Psoas muscle (tissue), 7 donors: ENCODE measurements at regions not wholly inside any gene's neighbourhood (a gene's known extent, or its start where the extent isn't known, plus 50 kb on each side); places are given as distances from the start of the nearest gene placed in this dataset.
A peak's percentile ranks its signal among the peaks of the same experiment; 100 is the strongest.

Experiments
- ATAC-seq, 4 donors: fragments of 200-7000 bp; cut with Tn5 transposase; one replicate each; pipeline ENCODE4 v1.9.1; 2020; ENCODE audit warnings: moderate library complexity in 3 of 4, mild to moderate bottlenecking in 2 of 4
- DNase-seq, 2 donors: peaks; one replicate each; pipeline ENCODE4 v3.0.0-alpha.2; 2020
- H3K27ac ChIP-seq: fragments of 200-600 bp; one replicate; pipeline ENCODE4 v1.8.0; 2022
- H3K27me3 ChIP-seq, 3 donors: fragments of 200-600 bp in 1 of 3; one replicate each; pipeline versions ENCODE4 v1.6.1 to v1.8.0; 2013 to 2022; ENCODE audit warnings: low read length in 2 of 3, mild to moderate bottlenecking in 2 of 3, moderate library complexity in 1 of 3; ENCODE audit not compliant: insufficient read depth in 3 of 3
- H3K36me3 ChIP-seq, 2 donors: fragments of 200-600 bp in 1 of 2; one replicate each; pipeline versions ENCODE4 v1.6.1 to v1.8.0; 2013 to 2022; ENCODE audit warnings: low read depth in 1 of 2, mild to moderate bottlenecking in 1 of 2, moderate library complexity in 1 of 2; ENCODE audit not compliant: insufficient read depth in 1 of 2
- H3K4me1 ChIP-seq: fragments of 200-600 bp; one replicate; pipeline ENCODE4 v1.8.0; 2022
- H3K4me3 ChIP-seq: fragments of 200-600 bp; one replicate; pipeline ENCODE4 v1.8.0; 2022; ENCODE audit warnings: mild to moderate bottlenecking
- H3K9me3 ChIP-seq: fragments of 200-600 bp; one replicate; pipeline ENCODE4 v1.8.0; 2022
- CTCF ChIP-seq: fragments of 200-600 bp; IDR thresholded peaks from one replicate; pipeline ENCODE4 v1.8.0; 2022; ENCODE audit warnings: antibody characterized with exemption
- WGBS, 3 donors: extraction: QIAGEN DNeasy Blood & Tissue Kit; methylation state at CpG; one replicate each; pipeline versions ENCODE4 v1.1.6 to v1.1.7; 2013; 5-methylcytosine and 5-hydroxymethylcytosine counted together
- intact Hi-C, 2 donors: fragments of 100-400 bp; cut with DNase I; formaldehyde crosslinking; loops; one replicate each; pipeline versions ENCODE4 v1.11.0 to v1.14.2; 2022
- donor health status: healthy with polysubstance abuse.
- donor health status: DM: no; HTN: no; CAD: no; lungs with moderate emphysema.
- donor health status: Bipolar disorder and iron deficiency.
- donor health status: healthy.
- donor health status: DM: yes; HTN: yes; CAD: no.
- donor health status: DM: no; HTN: no; CAD: no.
- donor health status: DM: yes; HTN: yes; CAD: no.

GRCh38 chr16:63745456-63745855, 1376.4 kb downstream of the CDH11 start:
- ATAC-seq (no peak), DNase-seq (no peak)
- Histone ChIP-seq H3K27me3 (no peaks in the 10 kb centered on the region), H3K9me3 (no peaks in the 10 kb centered on the region), H3K27ac (no peak overlapping the region), H3K36me3 (no peaks in the 10 kb centered on the region), H3K4me1 (no peaks in the 10 kb centered on the region), H3K4me3 (no peak overlapping the region)
- intact Hi-C loops: no loop called here
- no peak for TF ChIP-seq CTCF
- WGBS, 3 donors: 87 to 91% (median 90%) methylated on average over 4 of the region's 4 CpGs

- no peaks in the 10 kb centered on the region for H3K36me3 ChIP-seq
- H3K9me3 ChIP-seq: no peaks in the 10 kb centered on the region
- H3K27ac ChIP-seq: no peak overlapping the region
- H3K4me1 ChIP-seq: no peaks in the 10 kb centered on the region
- ATAC-seq (no peak), DNase-seq (peak in 1 of 2 donors; percentile 34)
- intact Hi-C loops: no loop called here
- WGBS, 3 donors: 89 to 93% (median 91%) methylated on average over 13 of the region's 13 CpGs
- no peak overlapping the region for H3K4me3 ChIP-seq
- no peak for TF ChIP-seq CTCF
- H3K27me3 ChIP-seq: no peaks in the 10 kb centered on the region
Observed at GRCh38 chr16:63744077-63744874, 1377.6 kb downstream of the CDH11 start.

- intact Hi-C loops: no loop called here
- no peak overlapping the region for H3K27ac ChIP-seq
- no peaks in the 10 kb centered on the region for H3K4me1 ChIP-seq
- H3K36me3 ChIP-seq: no peaks in the 10 kb centered on the region
- H3K27me3 ChIP-seq: no peaks in the 10 kb centered on the region
- no peaks in the 10 kb centered on the region for H3K9me3 ChIP-seq
- DNase-seq (no peak), ATAC-seq (no peak)
- H3K4me3 ChIP-seq: no peak overlapping the region
- TF ChIP-seq CTCF: no peak
Observed at GRCh38 chr16:63742150-63742549, 1379.7 kb downstream of the CDH11 start.

GRCh38 chr16:63737633-63738032, 1384.2 kb downstream of the CDH11 start:
- intact Hi-C loops: no loop called here
- no peak for ATAC-seq
- no peak for TF ChIP-seq CTCF

GRCh38 chr16:63735456-63735855, 1386.4 kb downstream of the CDH11 start:
- no peaks in the 10 kb centered on the region for H3K4me1 ChIP-seq
- no peaks in the 10 kb centered on the region for H3K36me3 ChIP-seq
- intact Hi-C loops: no loop called here
- no peaks in the 10 kb centered on the region for H3K9me3 ChIP-seq
- TF ChIP-seq CTCF: no peak
- H3K27me3 ChIP-seq: no peaks in the 10 kb centered on the region
- H3K27ac ChIP-seq: no peak overlapping the region
- no peak for ATAC-seq
- H3K4me3 ChIP-seq: no peak overlapping the region
- DNase-seq: no peak
- 76 to 82% (median 81%) methylated on average over 1 of the region's 1 CpG for WGBS, 3 donors

More at GRCh38 chr16:63737633-63738032, 1384.2 kb downstream of the CDH11 start:
- H3K4me1 ChIP-seq: no peaks in the 10 kb centered on the region
- H3K36me3 ChIP-seq: no peaks in the 10 kb centered on the region
- H3K9me3 ChIP-seq: no peaks in the 10 kb centered on the region
- no peak overlapping the region for H3K27ac ChIP-seq
- no peak for DNase-seq
- no peak overlapping the region for H3K4me3 ChIP-seq
- H3K27me3 ChIP-seq: no peaks in the 10 kb centered on the region
